Neural progenitor cell (in vitro differentiated cells): ENCODE measurements at regions not wholly inside any gene's neighbourhood (a gene's known extent, or its start where the extent isn't known, plus 50 kb on each side); places are given as distances from the start of the nearest gene placed in this dataset.

Source experiments
- DNase-seq: peaks from one replicate; pipeline ENCODE4 v3.0.0-alpha.2; 2016; ENCODE audit warnings: low spot score
- H2AFZ ChIP-seq: fragments of 200-600 bp; sonication (generic); replicated peaks from 2 replicates; pipeline ENCODE4 v1.6.1; 2016; ENCODE audit warnings: antibody characterized with exemption
- H3F3A ChIP-seq: fragments of 200-600 bp; sonication (generic); 2 replicates; pipeline ENCODE4 v1.6.1; 2016; ENCODE audit warnings: antibody characterized with exemption, low read depth
- H3K27ac ChIP-seq: fragments of 200-600 bp; sonication (generic); 2 replicates; pipeline ENCODE4 v1.5.1; 2016; ENCODE audit warnings: mild to moderate bottlenecking
- H3K27me3 ChIP-seq: fragments of 200-600 bp; sonication (generic); 2 replicates; pipeline ENCODE4 v1.6.1; 2016; ENCODE audit warnings: mild to moderate bottlenecking, moderate library complexity
- H3K36me3 ChIP-seq: fragments of 200-600 bp; sonication (generic); 2 replicates; pipeline ENCODE4 v1.5.1; 2016
- H3K4me1 ChIP-seq: fragments of 200-600 bp; sonication (generic); 2 replicates; pipeline ENCODE4 v1.6.1; 2016; ENCODE audit warnings: mixed run types
- H3K4me2 ChIP-seq: fragments of 200-600 bp; sonication (generic); 2 replicates; pipeline ENCODE4 v1.6.1; 2016
- H3K4me3 ChIP-seq: fragments of 200-600 bp; sonication (generic); 2 replicates; pipeline ENCODE4 v1.5.1; 2016
- H3K79me2 ChIP-seq: fragments of 200-600 bp; sonication (generic); 2 replicates; pipeline ENCODE4 v1.6.1; 2016; ENCODE audit warnings: low read depth
- H3K9ac ChIP-seq: fragments of 200-600 bp; sonication (generic); 2 replicates; pipeline ENCODE4 v1.6.1; 2016
- H3K9me3 ChIP-seq: fragments of 200-600 bp; sonication (generic); 2 replicates; pipeline ENCODE4 v1.5.1; 2016; ENCODE audit warnings: low read depth
- H4K20me1 ChIP-seq: fragments of 200-600 bp; sonication (generic); 2 replicates; pipeline ENCODE4 v1.6.1; 2016; ENCODE audit warnings: low read depth
- H3K27ac Mint-ChIP-seq: 3 replicates; pipeline ENCODE4 v1.8.0; 2021; ENCODE audit warnings: mixed read lengths
- H3K27me3 Mint-ChIP-seq: 2 replicates; pipeline ENCODE4 v1.8.0; 2022; ENCODE audit warnings: low read depth, mild to moderate bottlenecking, inconsistent platforms, moderate library complexity, mixed read lengths; ENCODE audit not compliant: insufficient read depth
- H3K36me3 Mint-ChIP-seq: 3 replicates; pipeline ENCODE4 v1.8.0; 2021; ENCODE audit warnings: mixed read lengths
- H3K4me1 Mint-ChIP-seq: 3 replicates; pipeline ENCODE4 v1.8.0; 2021; ENCODE audit warnings: mixed read lengths
- H3K4me3 Mint-ChIP-seq: 3 replicates; pipeline ENCODE4 v1.8.0; 2021; ENCODE audit warnings: mild to moderate bottlenecking, moderate library complexity, mixed read lengths
- H3K9me3 Mint-ChIP-seq: 3 replicates; pipeline ENCODE4 v1.8.0; 2020; ENCODE audit warnings: mixed read lengths
- CTCF ChIP-seq: fragments of 200-600 bp; sonication (generic); IDR thresholded peaks from 2 replicates; pipeline ENCODE4 v1.5.1; 2017; ENCODE audit warnings: antibody characterized with exemption, mild to moderate bottlenecking
- EZH2 ChIP-seq: fragments of 200-600 bp; sonication (generic); IDR thresholded peaks from 2 replicates; pipeline ENCODE4 v1.6.1; 2017; ENCODE audit warnings: antibody characterized with exemption, mild to moderate bottlenecking, moderate library complexity
- EZH2phosphoT487 ChIP-seq: fragments of 200-600 bp; sonication (generic); IDR thresholded peaks from 2 replicates; pipeline ENCODE4 v1.6.1; 2017; ENCODE audit warnings: antibody characterized with exemption

DNA sequence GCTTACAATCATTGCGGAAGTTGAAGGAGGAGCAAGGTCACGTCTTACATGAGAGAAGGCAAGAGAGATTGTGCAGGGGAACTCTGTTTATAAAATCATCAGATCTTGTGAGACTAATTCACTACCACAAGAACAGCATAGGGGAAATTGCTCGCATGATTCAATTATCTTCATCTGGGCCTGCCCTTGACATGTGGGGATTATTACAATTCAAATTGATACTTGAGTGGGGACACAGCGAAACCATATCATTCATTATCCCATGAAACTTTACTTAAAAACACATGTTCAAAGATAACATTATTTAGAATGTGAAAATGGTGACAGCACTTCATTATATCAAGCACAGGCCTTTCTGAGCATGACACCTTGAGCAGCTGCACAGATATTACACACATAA lies 1087.8 kb downstream of the C4orf33 start:
- Histone ChIP-seq H3K27ac (no peak overlapping the region), H3F3A (no peaks in the 10 kb centered on the region), H2AFZ (no peak overlapping the region), H3K4me3 (no peak overlapping the region), H3K9me3 (no peaks in the 10 kb centered on the region), H3K4me1 (no peaks in the 10 kb centered on the region), H3K4me2 (no peak overlapping the region), H3K27me3 (no peaks in the 10 kb centered on the region), H3K36me3 (no peaks in the 10 kb centered on the region), H3K9ac (no peak overlapping the region), H3K79me2 (no peaks in the 10 kb centered on the region), H4K20me1 (no peaks in the 10 kb centered on the region)
- H3K4me1 Mint-ChIP-seq, result peaks cover 17% of the 10 kb centered on the region
- H3K36me3 Mint-ChIP-seq, result no peaks in the 10 kb centered on the region
- H3K4me3 Mint-ChIP-seq, result no peak overlapping the region
- H3K9me3 Mint-ChIP-seq, result no peaks in the 10 kb centered on the region
- TF ChIP-seq CTCF (no peak), EZH2phosphoT487 (no peak), EZH2 (no peak)
- no peak for DNase-seq
- no peaks in the 10 kb centered on the region for H3K27me3 Mint-ChIP-seq
- no peak overlapping the region for H3K27ac Mint-ChIP-seq

DNA sequence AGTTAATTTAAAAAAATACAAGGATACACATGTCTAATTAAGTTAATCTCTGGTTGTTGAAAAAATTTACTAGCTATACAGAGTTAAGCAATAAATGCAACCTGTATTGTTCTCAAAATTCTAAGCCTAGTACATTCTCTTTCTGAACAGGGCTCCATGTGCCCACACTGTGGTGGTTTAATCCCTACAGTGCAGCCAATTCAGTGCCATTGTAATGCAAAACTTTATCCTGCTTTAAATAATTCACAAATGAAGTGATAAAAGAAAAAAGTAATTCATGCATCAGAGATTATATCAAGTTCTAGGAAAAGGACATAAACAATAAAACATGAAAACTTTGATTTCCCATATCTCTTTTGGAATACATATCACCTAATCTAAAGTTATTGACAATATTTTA lies 1089.2 kb downstream of the C4orf33 start:
- Histone ChIP-seq H3K4me1 (no peaks in the 10 kb centered on the region), H3K36me3 (no peaks in the 10 kb centered on the region), H3K79me2 (no peaks in the 10 kb centered on the region), H3K9ac (no peak overlapping the region), H3K27ac (no peak overlapping the region), H3K9me3 (no peaks in the 10 kb centered on the region), H3K4me2 (no peak overlapping the region), H4K20me1 (no peaks in the 10 kb centered on the region), H3K27me3 (no peaks in the 10 kb centered on the region), H3K4me3 (no peak overlapping the region), H3F3A (no peaks in the 10 kb centered on the region), H2AFZ (no peak overlapping the region)
- no peaks in the 10 kb centered on the region for H3K36me3 Mint-ChIP-seq
- peaks cover 9% of the 10 kb centered on the region for H3K4me1 Mint-ChIP-seq
- no peak for DNase-seq
- no peaks in the 10 kb centered on the region for H3K27me3 Mint-ChIP-seq
- H3K27ac Mint-ChIP-seq, result no peak overlapping the region
- TF ChIP-seq CTCF (no peak), EZH2phosphoT487 (no peak), EZH2 (no peak)
- H3K4me3 Mint-ChIP-seq, result no peak overlapping the region
- no peaks in the 10 kb centered on the region for H3K9me3 Mint-ChIP-seq

DNA sequence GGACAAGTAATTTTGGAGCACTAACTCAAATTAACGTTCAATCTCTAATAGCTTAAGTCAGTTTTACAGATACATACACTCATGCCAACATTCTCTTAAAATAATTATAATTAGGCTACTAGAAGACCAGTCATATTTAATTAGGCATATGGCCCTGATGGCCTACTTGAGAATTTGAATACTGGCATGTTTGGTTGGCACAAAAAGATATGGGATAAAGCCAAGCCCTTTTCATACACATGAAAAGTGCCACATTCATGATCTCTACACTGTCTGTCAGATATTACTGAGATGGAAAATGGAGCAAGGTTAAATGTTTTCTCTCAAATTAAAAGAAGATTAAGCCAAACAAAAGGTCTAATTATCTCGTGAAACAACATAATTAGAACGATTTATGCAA lies 1091.0 kb downstream of the C4orf33 start:
- Histone ChIP-seq H3K9ac (no peak overlapping the region), H4K20me1 (no peaks in the 10 kb centered on the region), H2AFZ (no peak overlapping the region), H3K4me3 (no peak overlapping the region), H3K79me2 (no peaks in the 10 kb centered on the region), H3K27ac (no peak overlapping the region), H3K4me2 (no peak overlapping the region), H3K36me3 (no peaks in the 10 kb centered on the region), H3K4me1 (no peaks in the 10 kb centered on the region), H3K9me3 (no peaks in the 10 kb centered on the region), H3K27me3 (no peaks in the 10 kb centered on the region), H3F3A (no peaks in the 10 kb centered on the region)
- peaks cover 3% of the 10 kb centered on the region for H3K9me3 Mint-ChIP-seq
- H3K36me3 Mint-ChIP-seq, result no peaks in the 10 kb centered on the region
- H3K27ac Mint-ChIP-seq, result no peak overlapping the region
- H3K4me1 Mint-ChIP-seq, result peaks cover 4% of the 10 kb centered on the region
- TF ChIP-seq EZH2phosphoT487, result no peak
- TF ChIP-seq CTCF, result no peak
- no peak for TF ChIP-seq EZH2
- no peak overlapping the region for H3K4me3 Mint-ChIP-seq
- no peak for DNase-seq
- no peaks in the 10 kb centered on the region for H3K27me3 Mint-ChIP-seq

DNA sequence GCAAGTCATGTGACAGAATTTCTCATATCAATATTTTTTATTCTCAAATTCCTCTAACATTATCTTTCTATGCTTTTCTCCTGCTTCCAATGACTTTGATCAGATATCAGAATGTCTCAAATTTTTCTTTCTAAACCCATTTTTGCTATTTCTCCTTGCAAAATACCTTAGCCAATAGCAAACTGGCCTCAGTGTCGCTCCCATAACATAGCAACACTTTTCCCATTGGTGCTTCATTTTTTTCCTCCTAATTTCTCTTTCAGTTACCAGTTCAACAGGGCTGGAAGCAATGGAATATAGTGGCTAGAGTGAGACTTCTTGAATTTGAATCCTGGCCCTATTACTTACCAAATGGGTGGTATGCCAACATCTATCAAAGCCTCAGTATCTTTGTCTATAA lies 1091.6 kb downstream of the C4orf33 start:
- H3K27ac Mint-ChIP-seq, result no peak overlapping the region
- H3K27me3 Mint-ChIP-seq, result no peaks in the 10 kb centered on the region
- Histone ChIP-seq H3K79me2 (no peaks in the 10 kb centered on the region), H2AFZ (no peak overlapping the region), H3K27me3 (no peaks in the 10 kb centered on the region), H3K4me2 (no peak overlapping the region), H4K20me1 (no peaks in the 10 kb centered on the region), H3F3A (no peaks in the 10 kb centered on the region), H3K27ac (no peak overlapping the region), H3K9me3 (no peaks in the 10 kb centered on the region), H3K36me3 (no peaks in the 10 kb centered on the region), H3K4me1 (no peaks in the 10 kb centered on the region), H3K4me3 (no peak overlapping the region), H3K9ac (no peak overlapping the region)
- H3K4me3 Mint-ChIP-seq, result no peak overlapping the region
- H3K36me3 Mint-ChIP-seq, result no peaks in the 10 kb centered on the region
- TF ChIP-seq EZH2phosphoT487 (no peak), EZH2 (no peak), CTCF (no peak)
- peaks cover 3% of the 10 kb centered on the region for H3K9me3 Mint-ChIP-seq
- no peak for DNase-seq
- H3K4me1 Mint-ChIP-seq, result peaks cover 4% of the 10 kb centered on the region
